BJ (cell line): ENCODE measurements at regions not wholly inside any gene's neighbourhood (a gene's known extent, or its start where the extent isn't known, plus 50 kb on each side); places are given as distances from the start of the nearest gene placed in this dataset.

Experiments
- CTCF ChIA-PET: fragments of 350-600 bp; formaldehyde crosslinking; extraction: SDS; loops from one replicate; lab custom pipeline; 2021; ENCODE audit warnings: antibody characterized with exemption, inconsistent platforms; lab: Yijun Ruan, JAX
- POLR2A ChIA-PET: fragments of 300-600 bp; sonication (Branson Sonifier 250); formaldehyde crosslinking; extraction: SDS; loops from one replicate; lab custom pipeline; 2021; ENCODE audit warnings: antibody characterized with exemption; lab: Charles Lee
- DNase-seq: peaks from one replicate; pipeline ENCODE4 v3.0.0-alpha.2; 2011; ENCODE audit warnings: low read depth
- H3K27me3 ChIP-seq: 2 replicates; pipeline ENCODE4 v1.6.0; 2011; ENCODE audit warnings: low read length; ENCODE audit not compliant: control insufficient read depth, insufficient read depth
- H3K36me3 ChIP-seq: 2 replicates; pipeline ENCODE4 v1.5.1; 2011; ENCODE audit warnings: low read length; ENCODE audit not compliant: control insufficient read depth, insufficient read depth
- H3K4me3 ChIP-seq: 2 replicates; pipeline ENCODE4 v1.5.1; 2011; ENCODE audit warnings: low read depth, mild to moderate bottlenecking, control low read depth, low read length
- TF ChIP-seq, protein P1 (sequence below): IDR thresholded peaks from 2 replicates; pipeline ENCODE4 v1.5.1; 2011; ENCODE audit warnings: low read depth, mild to moderate bottlenecking, control low read depth, inconsistent platforms, low read length, moderate library complexity; ENCODE audit not compliant: insufficient read depth

DNA sequence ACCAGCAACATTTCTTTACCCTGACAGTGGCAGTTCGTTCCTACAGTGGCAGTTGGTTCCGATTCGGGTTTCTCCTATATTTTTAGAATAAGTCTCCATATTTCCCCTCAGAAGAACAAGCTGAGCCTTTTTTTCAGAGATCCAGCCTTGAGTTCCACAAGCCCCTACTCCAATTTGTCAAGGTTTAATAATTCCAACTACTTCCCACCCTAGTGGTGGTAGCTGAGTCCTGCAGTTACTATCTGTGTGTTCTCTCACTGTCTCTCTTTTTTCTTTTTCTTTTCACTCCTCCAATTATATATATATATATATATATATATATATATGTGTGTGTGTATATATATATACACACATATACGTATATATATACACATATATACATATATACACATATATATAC, 1347.3 kb downstream of the PCDH9 start:
- Histone ChIP-seq H3K4me3 (no peak overlapping the region), H3K27me3 (no peaks in the 10 kb centered on the region), H3K36me3 (no peaks in the 10 kb centered on the region)
- ChIA-PET CTCF (interaction anchor here (0.8 to 1.9 kb wide), 4 partner anchors 13 to 27 kb away, joined by 3 to 9 read pairs (median 4); no protein-coding TSS in a partner anchor), POLR2A (no interaction called here)
- DNase-seq: no peak
- TF ChIP-seq, protein P1, sequence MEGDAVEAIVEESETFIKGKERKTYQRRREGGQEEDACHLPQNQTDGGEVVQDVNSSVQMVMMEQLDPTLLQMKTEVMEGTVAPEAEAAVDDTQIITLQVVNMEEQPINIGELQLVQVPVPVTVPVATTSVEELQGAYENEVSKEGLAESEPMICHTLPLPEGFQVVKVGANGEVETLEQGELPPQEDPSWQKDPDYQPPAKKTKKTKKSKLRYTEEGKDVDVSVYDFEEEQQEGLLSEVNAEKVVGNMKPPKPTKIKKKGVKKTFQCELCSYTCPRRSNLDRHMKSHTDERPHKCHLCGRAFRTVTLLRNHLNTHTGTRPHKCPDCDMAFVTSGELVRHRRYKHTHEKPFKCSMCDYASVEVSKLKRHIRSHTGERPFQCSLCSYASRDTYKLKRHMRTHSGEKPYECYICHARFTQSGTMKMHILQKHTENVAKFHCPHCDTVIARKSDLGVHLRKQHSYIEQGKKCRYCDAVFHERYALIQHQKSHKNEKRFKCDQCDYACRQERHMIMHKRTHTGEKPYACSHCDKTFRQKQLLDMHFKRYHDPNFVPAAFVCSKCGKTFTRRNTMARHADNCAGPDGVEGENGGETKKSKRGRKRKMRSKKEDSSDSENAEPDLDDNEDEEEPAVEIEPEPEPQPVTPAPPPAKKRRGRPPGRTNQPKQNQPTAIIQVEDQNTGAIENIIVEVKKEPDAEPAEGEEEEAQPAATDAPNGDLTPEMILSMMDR: no peak

GRCh38 chr13:65881561-65882155, 1348.5 kb downstream of the PCDH9 start:
- ChIA-PET CTCF (interaction anchor here (1.1 to 1.9 kb wide), 2 partner anchors 12 to 32 kb away, joined by 3 to 9 read pairs; no protein-coding TSS in a partner anchor), POLR2A (no interaction called here)

DNA sequence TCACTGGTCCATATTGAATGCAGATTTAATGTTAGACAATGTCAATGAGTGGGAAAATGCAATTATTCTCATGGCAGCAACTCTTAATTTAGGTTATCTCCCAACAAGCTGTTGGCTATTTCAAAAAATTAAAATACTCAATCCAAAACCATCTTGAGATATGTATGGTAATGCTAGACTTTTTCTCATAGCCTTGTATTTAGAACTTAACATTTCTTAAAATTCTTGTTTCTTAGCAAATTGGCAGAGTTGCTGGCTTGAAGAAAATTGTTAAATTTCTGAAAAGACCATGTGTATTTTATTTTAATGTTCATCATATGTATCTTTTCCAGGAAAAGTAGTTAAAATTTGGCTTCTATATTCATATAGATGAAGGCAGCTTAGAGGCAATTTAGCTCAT, 1355.1 kb downstream of the PCDH9 start:
- CTCF ChIA-PET: no interaction called here
- POLR2A ChIA-PET: no interaction called here
- no peak for DNase-seq
- Histone ChIP-seq H3K36me3 (no peaks in the 10 kb centered on the region), H3K4me3 (no peak overlapping the region), H3K27me3 (no peaks in the 10 kb centered on the region)
- TF ChIP-seq, protein P1: no peak

More at GRCh38 chr13:65881561-65882155, 1348.5 kb downstream of the PCDH9 start:
- Histone ChIP-seq H3K27me3 (no peaks in the 10 kb centered on the region), H3K4me3 (no peak overlapping the region), H3K36me3 (no peaks in the 10 kb centered on the region)
- TF ChIP-seq, protein P1: no peak
- no peak for DNase-seq

GRCh38 chr13:65872448-65872847, 1357.7 kb downstream of the PCDH9 start:
- H3K4me3 ChIP-seq: no peak overlapping the region
- ChIA-PET CTCF (interaction anchor here (0.7 kb wide), 1 partner anchor 19 kb away, joined by 3 read pairs; no protein-coding TSS in a partner anchor), POLR2A (no interaction called here)
- DNase-seq: no peak
- H3K36me3 ChIP-seq: no peaks in the 10 kb centered on the region
- TF ChIP-seq, protein P1: no peak
- no peaks in the 10 kb centered on the region for H3K27me3 ChIP-seq

DNA sequence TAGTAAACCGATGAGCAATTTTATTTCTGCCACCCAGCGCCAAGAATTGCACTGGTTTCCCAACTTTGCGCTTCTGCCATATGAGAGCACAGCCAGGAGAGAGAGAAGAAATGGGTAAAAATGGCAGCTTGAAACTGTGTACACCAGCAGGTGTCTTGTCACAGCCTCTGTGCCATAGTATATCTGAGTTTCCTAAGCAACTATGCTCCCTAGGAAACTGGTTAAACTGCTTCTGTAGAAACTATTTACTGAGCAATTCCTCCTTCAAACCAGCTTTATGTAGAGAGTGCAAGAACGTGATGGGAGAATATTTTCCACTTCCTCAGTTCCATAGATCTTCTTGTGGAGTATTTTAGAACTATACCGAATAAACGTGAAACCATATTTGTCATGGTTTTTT, 1361.3 kb downstream of the PCDH9 start:
- POLR2A ChIA-PET: no interaction called here
- Histone ChIP-seq H3K27me3 (no peaks in the 10 kb centered on the region), H3K36me3 (no peaks in the 10 kb centered on the region), H3K4me3 (no peak overlapping the region)
- TF ChIP-seq, protein P1: no peak
- no peak for DNase-seq
- CTCF ChIA-PET: interaction anchor here (2.8 kb wide), 1 partner anchor 14 kb away, joined by 9 read pairs; no protein-coding TSS in a partner anchor
